Daoy (cell line): ENCODE measurements at regions not wholly inside any gene's neighbourhood (a gene's known extent, or its start where the extent isn't known, plus 50 kb on each side); places are given as distances from the start of the nearest gene placed in this dataset.
"Not testable (repeated sequence)": the region's sequence is repeated elsewhere in the genome, so short reads cannot be mapped to it uniquely, and the experiment has no call there.

ENCODE experiments used
- DNase-seq: peaks from one replicate; pipeline ENCODE4 v3.0.0-alpha.2; 2015; ENCODE audit warnings: low read depth

DNA sequence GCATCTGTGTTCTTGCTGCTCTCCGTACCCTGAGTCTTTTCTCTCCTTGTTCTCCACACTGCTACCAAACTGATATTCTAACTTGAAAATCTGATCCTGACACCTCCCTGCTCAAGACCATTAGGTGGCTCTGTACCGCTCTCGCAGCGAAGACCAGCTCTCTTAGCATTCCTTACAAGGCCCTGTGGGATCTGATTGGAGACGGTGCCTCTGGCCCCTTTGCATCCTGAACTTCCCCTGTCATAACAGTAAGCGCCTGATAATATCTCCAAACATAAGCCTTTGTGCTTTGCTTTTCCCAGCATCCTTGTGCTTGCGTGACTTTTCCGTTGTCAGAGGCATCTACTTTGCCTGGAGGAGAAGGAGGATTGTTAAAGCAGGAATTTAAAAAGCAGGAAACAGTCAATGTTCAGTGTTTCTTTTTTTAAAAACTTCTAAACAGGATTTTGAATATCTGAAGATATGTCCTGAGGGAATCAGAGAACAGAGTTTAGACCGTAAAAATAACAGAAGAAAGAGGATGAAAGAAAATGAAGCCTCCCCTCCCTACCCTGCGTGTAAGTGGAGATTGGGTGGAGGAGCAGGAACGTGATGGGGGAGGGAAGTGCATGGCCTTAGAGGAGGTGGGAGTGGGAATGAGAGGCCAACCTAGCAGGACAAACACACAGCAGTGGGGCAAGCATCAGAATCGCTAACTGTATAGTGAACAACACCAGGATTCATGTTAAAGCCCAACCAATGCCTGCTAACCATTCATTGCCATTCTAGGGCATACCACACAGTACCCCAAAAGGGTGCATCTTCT lies 89.2 kb upstream of the STMND1 start:
- no peak for DNase-seq

DNA sequence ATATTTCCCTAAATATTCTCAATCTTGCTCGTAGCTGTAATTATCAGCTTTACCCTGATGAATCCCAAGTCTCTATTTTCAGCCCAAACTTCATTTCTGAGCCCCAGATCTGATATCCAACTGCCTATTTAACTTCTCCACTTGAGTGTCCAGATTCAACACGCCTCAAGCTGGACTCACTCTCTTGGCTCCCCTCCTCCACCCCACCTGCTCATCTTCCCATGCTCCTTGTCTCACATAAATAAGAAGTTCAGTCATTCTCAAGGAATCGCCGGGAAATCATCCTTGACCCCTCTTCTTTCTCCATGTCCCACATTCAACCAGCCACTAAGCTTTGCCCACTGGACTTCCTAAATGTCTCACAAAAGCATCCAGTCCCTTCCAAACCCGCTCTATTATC lies 89.9 kb upstream of the STMND1 start:
- DNase-seq, result no peak

DNA sequence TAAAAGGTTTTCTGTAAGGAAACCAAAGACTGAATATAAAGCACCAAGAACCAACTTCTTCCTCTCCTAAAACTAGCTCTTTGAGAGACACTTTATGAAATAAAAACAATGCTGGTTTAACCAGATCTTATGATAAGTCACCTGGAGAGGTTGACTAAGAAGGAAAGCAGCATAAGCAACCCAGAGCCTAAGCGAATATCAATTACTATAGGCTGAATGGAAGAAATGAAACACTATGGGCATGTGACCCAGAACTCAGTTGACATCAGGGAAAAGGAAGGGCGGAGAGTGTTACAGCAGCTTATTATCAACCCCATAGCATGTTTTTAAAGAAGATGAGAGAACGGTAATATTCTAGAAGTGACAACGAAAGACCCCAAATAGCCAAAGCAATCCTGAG lies 94.1 kb upstream of the STMND1 start:
- DNase-seq, result no peak

DNA sequence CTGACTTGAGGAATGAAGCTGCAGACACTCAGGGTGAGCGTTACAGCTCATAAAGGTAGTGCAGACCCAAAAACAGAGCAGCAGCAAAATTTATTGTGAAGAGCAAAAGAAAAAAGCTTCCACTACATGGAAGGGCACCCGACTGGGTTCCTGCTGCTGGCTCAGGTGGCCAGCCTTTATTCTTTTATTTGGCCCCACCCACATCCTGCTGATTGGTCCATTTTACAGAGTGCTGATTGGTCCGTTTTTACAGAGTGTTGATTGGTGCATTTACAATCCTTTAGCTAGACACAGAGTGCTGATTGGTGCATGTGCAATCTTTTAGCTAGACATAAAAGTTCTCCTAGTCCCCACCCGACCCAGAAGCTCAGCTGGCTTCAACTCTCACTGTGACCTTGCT lies 95.3 kb upstream of the STMND1 start:
- no peak for DNase-seq

DNA sequence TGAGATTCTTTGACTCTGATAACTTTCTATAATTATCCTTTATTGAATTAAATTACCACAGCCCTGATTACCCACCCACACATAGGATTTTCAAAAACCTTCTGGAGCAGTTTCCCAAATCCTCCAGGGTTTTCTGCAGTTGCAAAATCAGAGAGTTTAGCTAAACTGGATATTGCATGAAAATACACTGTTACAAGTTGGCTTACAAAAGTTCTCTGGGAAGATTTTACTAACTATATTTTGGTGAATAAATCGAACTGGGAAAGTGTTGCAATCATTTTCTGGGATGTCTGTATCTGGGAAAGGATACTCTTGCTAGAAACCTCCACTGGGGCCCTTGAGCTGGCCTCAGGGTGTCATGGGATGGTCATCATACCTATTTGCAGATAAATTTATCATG lies 97.6 kb upstream of the STMND1 start:
- no peak for DNase-seq

DNA sequence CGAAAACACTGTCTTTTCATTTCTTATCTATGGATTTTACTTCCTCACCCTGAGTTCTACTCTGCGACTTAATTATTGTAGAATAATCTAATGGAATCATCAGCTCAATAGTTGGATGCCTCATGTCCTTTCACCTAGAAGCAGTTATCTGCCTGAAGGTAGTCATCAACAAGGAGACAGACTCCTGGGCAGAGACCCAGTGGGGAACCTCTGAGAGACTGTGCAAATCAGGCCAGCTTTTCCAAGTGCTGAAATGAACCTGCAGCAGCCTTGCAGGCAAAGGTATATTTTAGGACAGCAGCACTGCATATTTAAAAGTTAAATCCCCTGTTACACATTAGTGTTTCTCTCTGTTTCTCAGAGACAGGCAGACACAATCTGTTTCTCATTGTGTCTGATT lies 99.7 kb upstream of the STMND1 start:
- no peak for DNase-seq

DNA sequence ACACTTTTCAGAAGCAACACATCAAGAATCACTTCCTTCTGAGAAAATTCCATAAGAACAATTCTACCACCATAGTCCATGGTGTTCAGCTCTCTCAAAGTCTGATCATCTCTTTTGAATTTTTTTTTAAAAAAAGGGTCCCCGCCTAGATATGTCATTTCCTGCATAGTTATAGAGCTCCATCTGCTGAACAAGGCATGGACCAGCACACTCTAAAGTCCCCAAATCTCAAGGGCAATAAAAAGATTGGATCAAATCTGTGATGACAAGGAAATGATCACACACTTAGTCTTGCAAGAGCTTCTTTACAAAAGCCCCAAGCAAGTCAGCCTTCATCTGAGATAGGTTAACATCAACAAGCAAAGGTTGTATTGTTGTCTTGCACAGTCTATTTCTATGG lies 100.7 kb upstream of the STMND1 start:
- DNase-seq, result peak; percentile 39

DNA sequence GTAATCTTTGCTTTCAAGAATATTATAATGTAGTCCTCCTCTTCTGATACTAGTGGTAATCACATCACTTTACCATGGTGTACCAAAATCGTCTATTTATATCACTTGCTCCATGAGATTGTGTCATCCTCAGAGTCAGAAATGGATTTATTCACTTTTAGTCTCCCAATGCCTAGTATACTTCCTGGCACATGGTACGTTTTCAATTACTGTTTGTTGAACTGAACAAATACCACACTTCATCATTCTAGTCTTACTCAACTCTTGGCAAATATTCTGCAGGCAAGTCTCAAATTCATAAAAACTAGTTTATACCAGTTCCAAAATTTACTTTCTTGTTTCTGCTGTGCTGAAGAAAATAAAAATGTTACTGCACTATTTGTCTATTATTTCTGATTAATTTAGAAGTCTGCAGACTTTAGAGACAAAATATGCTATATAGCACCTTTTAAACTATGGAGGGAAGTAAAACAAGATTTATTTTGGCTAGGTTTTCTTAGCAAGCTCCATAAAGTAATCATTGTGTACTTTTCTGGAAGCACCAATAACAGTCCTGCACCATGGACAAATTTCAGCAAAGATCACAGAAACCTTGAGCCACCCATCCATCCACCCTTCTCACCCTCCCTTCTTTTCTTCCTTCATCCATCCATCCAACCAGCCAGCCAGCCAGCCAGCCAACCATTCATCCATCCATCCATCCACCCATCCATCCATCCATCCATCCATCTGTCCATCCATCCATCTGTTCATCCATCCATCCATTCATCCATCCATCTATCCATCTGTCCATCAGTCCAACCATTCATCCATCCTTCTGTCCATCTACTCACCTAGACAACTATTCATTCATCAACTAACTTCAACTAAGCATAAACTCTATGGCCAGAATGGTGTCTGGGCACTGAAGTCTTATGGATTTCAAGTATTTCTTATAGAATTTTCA lies 102.1 kb upstream of the STMND1 start:
- no peak for DNase-seq

DNA sequence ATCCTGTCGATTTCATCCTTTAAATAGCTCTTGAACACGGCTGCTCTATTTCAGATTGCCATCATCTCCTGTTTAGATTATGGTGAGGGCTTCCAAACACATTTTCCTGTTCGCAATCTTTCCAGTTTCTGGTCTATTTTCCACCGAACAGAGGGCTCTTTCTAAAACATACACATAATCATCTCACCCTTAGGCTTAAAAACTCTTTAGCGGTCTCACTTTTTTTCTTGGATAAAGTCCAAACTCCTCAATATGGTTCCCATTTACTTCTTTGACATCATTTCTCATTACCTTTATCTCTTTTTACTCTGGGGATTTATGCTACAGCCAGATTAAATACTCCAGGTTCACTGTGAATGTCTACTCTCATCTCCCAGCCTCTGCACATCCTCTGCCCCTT lies 103.4 kb upstream of the STMND1 start:
- DNase-seq, result no peak

DNA sequence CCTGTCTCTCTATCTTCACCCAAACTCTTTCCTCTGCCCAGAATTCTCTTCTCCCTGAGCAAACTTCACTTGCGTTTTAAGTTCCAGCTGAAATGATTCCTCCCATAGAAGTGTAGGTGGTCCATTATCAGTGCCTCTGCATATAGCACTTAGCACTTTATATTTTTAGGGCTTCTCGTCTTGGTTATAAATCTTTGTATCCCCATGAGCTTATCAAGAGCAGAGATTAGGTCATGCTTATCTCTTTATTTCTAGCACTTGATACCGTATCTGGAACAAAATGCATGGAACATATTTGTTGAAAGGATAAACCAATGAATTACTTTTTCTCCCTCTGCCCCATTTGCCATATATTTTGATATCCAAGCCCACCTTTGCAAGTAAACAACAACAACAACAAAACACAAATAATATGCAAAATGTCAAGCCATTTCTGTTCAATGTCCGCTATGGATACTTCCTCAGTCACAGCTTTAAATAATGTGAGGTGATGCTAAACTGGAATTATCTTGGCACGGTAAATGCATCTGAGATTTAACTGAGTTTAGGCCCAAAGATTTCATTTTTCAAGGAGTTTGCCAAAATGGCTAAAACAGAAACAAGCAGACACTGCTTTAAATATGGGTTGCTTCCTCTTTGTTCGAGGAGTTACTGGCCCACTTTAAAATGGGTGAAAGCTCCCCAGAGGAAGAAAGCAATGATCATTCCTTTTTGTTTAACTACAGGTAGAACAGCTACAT lies 106.2 kb upstream of the STMND1 start:
- no peak for DNase-seq

DNA sequence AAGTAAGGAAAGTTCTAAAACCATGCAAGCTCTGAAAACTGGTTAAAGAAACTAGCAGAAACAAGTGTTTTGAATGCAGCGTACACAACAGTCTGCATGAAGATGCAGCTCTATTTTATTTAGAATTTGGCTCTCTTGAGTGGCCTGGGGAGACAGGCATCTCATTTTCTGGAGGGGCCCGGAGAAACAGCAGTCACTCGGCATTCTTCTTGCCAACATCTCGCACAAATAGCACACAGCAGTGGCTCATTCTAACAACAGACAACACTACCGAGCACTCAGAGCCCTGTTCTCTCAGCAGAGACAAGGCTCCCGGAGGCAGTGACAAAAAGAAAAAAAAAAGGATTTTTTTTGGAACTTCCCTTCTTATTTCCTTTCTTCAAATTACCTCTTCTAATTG lies 108.5 kb upstream of the STMND1 start:
- no peak for DNase-seq

DNA sequence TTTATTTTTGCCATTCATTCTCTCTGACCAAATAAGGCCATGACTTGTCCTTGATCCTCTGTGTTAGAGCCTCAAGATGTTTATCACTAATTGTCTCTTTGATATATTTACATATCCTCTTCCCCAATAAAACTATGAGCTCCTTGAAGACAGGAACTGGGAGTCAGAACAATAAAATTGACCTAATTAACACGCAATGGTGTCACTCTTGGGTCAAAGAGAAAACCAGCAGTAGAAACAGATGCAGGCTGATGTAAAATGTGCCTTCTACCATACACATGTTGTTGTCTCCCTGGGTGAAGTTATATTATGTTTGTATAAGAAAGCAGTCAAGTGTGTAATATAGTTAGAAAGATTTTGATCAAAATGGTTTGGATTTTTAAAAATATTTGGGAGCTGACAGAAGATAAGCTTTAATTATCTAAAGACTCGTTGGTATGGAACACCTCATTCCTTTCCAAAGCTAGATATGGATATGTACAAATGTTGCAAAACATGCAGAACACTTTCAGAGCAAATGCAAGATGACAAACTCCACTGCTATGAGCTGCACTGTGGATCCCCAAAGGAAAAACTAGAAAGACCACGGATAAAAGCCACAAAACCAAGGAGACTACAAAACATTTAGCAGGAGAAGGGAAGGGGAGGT lies 109.7 kb upstream of the STMND1 start:
- no peak for DNase-seq

DNA sequence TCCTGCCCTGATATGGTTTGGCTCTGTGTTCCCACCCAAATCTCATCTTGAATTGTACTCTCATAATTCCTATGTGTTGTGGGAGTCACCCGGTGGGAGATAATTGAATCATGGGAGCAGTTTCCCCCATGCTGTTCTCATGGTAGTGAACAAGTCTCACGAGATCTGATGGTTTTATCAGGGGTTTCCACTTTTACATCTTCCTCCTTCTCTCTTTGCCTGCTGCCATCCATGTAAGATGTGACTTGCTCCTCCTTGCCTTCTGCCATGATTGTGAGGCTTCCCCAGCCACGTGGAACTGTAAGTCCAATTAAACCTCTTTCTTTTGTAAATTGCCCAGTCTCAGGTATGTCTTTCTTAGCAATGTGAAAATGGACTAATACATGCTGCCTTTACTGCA lies 111.9 kb upstream of the STMND1 start:
- DNase-seq, result not testable (repeated sequence)

DNA sequence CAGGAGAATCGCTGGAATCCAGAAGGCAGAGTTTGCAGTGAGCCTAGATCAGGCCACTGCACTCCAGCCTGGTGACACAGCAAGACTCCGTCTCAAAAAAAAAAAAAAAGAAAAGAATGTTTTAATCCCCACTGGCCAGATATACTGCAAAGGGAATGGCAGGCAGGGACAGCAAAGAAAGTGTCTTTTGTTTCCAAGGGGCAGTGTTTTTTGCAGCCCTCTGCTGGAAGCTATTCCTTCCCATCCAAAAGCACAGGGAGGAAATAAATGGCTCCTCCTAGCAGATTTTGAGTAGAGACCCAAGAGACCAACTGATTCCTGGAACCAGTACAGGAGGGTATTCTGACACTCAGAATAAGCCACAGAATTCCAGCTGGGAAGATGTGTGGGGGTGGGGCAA lies 112.5 kb upstream of the STMND1 start:
- DNase-seq, result no peak

DNA sequence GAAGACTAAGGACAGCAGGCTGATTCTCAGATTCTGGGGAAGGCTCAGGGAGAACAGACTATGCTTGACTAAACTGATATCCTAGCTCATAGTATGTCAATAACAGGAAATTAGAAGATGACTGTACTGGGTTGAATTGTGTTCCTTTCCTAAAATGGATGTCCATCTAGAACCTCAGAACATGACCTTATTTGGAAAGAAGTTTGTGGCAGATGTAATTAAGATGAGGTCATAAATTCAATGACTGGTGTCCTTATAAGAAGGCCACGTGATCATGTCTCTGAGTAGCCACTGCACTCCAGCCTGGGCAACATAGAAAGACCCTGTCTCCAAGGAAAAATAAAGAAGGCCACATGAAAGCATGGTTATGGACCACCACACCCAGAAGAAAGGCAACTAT lies 113.9 kb upstream of the STMND1 start:
- DNase-seq, result no peak

DNA sequence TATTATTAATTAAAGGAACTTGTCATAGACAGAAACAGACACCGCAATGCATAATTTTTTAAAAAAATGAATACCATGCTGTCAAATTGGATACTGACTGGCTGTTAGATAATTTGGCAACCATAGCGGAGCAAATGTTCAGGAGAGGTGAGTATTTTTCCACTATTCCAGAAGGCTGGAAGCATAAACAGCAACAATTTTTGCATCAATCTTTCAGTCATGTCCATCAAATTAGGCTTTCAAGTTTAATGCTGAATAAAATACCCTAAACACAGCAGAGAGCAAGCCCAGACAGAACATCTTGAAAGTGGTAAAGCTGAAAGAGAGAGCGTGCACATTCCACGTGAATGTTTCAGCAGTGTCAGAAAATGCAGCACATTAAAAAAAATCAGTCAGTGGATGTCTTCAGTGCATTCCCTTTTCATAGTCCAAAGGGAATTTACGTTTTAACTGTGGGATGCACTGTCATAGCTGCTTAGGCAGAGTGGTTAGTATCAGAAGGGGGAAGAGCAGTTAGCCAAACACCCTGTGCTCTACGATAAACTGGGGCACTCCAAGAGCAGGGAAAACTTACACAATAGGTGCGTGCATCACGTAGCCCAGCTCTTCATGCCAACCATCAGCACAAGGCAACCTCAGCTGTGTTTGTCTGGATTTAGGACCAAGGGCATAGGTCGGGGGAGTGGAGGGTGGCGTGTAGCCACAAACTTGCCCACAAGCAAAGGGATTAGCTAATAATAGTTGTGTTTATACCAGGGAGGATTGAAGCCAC lies 116.2 kb upstream of the STMND1 start:
- DNase-seq, result peak; percentile 15

DNA sequence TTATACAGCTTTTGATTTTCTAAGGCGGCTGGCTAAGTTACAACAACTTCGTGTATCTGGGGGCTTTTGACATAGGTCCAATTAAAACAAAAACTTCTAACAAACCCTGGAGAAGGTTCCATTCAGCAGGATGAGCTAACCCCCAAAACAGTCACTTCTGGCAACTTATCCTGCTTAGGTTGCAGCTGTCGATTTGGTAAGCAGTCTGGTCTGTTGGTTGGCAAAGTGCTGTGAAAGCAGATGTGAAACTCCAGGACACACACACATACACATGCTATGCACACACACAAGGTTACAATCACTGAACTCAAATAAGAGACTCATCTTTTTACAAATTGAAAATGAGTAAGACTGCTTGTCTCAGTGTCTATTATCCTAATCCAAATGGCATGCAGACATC lies 119.0 kb upstream of the STMND1 start:
- DNase-seq, result peak; percentile 40

DNA sequence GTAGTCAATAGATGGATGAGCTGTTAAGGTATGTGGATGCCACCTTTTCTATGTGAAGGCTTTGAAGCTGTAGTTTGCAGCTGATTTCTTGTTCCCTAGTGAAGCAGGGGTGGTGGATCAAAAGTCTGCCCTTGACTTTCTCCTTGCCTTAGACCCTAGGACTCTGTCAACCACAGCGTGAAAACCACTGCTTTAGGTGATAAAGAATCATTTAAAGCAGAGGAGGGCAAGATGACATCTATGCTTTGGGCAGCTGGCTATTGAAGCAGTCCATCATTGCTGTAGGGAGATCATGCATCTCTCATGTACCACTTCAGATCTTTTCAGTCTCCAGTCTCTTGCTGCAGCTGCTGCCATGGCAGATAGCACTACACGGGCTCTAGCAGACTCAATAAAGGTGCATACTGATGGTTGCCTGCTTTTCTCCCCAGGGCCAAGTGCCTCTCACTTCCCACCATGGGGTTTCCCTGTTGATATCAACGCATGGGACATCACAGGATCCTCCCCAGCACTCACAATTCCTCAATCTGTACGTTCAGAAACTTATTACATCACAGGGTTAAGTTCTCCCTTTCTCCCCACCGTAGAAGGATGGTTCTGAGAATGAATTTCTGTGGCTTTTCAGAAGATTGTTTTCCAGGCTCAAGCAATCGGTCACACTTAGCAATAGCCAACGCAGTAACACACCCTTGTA lies 122.0 kb upstream of the STMND1 start:
- DNase-seq, result no peak

DNA sequence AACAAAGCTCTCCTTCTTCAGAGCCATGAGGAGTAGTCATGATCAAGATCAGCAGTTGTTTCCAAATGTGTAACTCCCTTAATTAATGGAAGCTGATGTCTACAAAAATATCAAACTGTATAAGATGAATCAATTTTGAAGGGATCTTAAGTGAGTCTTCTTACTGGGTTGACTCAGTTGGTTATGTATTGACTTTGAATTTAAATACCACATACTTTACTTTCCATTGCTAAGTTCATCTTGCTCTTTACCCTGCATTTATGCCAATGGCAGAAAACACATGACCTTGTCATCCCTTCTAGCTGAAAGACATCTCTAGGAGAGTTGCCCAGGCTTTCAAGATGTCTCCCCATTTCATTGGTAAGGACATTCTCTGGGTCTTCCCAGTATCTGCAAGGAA lies 123.2 kb upstream of the STMND1 start:
- no peak for DNase-seq

DNA sequence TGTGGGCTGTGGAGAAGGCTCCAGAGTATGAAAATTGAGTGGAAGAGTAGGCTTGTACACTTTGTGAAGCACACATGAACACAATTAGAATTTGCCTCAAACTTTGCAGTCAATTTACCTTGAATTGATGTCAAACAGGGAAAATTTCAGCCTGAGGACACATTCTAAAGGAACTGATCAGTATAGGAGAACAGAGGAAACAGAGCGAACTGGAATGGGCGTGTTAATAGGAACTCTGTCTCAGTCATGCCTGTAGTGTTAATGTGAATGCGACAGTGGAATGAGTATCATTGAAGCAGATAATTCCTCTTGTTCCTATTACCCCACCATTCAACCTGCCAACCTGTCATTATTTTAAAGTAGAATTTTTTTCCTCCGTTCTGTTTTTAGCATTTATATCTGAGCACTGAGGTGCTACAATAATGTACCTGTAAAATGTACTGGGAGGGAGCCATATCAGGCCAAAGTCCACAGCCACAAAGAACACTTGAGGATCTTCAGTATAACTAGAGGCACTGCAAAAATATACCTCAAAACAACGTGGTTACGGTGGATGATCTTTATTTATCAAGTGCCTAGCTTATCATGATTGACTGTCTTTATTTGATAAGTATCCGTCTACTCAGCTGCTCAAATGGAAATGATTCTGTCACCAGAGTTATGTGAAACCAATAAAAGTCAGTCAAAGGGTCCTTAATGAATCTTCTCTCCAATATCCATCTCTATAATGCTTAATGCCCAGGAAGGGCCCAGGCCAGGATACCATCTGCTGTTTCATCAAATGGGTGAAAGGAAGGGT lies 125.3 kb upstream of the STMND1 start:
- no peak for DNase-seq
